HG02870 (cell line): ENCODE measurements at regions not wholly inside any gene's neighbourhood (a gene's known extent, or its start where the extent isn't known, plus 50 kb on each side); places are given as distances from the start of the nearest gene placed in this dataset.

Experiments used
- ATAC-seq: cut with Tn5 transposase; IDR thresholded peaks from one replicate; pipeline ENCODE4 v1.9.1; 2021; ENCODE audit warnings: mild to moderate bottlenecking, moderate library complexity; ENCODE audit not compliant: unreplicated experiment

DNA sequence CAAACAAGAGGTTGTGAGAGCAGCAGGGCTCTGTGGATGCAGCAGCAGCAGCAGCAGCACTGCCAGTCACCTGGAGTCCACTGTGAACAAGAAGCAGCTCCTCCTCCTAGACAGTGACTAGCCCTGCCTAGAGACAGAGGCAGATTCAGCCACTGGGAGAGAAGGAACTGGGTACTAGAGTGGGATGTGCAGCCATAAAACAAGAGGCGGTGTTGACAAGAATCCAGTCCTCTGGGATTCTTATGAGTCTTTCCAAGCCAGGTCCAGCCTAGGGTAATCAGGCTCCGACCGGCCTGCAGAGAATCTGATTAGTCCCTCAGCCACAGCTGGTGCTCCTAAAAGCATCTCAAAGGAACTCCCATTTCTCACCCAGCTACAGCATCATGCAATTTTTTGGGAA, 83.9 kb upstream of the USP47 start:
- no peak for ATAC-seq

GRCh38 chr11:11756718-11757117, 85.1 kb upstream of the USP47 start:
- ATAC-seq = no peak

DNA sequence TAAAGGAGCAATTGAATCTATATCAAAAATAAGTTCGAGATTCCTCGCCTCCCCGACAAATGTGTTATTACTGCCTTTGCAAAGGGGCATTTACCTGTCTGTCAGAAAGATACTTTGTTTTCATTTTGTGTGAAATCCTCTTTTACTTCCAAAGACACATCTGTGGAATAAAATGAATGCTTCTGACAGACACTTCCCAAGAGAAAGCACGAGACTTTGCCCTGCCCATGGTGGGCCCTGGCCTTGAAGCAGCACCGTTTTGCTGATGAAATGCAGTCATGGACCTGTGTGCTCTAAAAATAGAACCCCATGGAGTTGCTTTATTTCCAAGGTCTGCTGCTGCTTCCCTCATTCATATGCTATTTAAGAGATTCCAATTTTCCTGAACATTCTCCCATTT, 85.9 kb upstream of the USP47 start:
- ATAC-seq = no peak

DNA sequence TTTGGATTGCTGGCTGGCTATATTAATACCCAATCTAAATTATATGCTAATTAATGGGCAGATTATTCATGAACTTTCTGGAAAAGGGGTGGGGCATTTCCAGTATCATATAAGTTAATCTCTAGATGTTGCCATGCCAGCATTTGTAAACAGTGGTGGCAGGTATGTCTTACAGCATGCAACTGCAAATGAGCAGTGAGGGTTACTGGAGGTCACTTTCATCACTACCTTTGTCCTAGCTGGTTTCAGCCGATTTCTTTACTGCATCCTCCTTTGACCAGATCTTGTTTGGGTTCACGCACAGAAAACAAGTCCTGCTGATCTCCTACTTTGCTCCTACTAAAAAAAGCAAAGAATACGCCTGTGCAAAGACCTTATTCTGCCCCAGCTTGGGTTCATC, 89.1 kb upstream of the USP47 start:
- no peak for ATAC-seq

- ATAC-seq = no peak
These were observed 91.5 kb upstream of the USP47 start for GRCh38 chr11:11750017-11750878.

GRCh38 chr11:11748706-11749365, 92.9 kb upstream of the USP47 start:
- no peak for ATAC-seq

- ATAC-seq = no peak
These were observed 94.2 kb upstream of the USP47 start for GRCh38 chr11:11747570-11747969.

DNA sequence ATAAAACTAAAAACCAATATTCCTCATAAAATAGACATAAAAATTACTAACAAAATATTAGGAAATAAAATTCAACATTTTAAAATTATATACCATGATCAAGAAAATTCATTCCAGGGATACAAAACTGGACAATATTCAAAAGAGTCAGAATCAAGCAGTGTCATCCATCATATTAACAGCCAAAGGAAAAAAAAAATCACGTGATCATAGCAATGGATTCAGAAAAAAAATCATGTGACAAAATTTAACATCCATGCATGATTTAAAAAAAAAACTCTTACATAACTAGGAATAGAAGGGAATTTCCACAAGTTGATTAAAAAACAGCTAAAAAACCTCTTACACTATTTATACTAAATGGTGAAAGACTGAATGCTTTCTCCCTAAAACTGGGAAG, 95.3 kb upstream of the USP47 start:
- no peak for ATAC-seq

DNA sequence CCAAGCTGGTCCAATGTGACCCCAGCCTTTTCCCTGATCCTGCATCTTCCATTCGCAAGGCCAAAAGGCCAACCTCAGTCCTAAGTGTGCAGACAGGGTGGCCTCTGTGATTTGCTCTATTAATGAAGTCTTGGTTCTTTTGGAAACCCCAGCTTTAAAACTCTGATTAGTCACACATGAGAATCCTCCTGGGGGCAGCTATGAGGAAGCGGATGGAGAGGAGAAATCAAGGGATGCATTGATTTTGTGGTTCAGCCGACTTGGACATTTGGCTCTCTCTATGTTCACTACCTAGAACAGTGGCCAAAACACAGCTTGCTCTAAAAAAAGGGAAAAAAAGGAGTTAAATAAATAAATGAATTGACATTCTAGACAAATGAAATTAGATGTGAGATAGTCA, 98.6 kb upstream of the USP47 start:
- no peak for ATAC-seq

DNA sequence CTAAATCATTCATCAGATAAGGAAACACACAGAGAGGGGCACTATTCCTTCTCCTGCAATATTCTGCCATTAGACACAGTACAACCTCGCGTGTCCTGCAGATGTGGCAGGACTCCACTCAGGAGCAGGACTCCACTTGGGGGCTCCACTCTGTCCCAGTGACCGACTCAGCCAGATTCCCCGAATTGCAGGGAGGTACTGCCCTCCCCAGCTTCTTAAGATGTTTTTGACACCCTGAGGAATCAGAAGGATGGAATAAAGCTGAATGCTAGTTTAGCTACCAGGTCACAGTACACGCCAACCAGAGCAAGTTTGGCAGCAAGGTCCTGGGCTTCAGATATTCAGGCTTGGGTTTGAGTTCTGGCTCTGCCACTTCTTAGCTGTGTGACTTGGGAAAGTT, 99.3 kb upstream of the USP47 start:
- no peak for ATAC-seq

- ATAC-seq = no peak
These were observed 100.9 kb upstream of the USP47 start for GRCh38 chr11:11740836-11741235.

- ATAC-seq = no peak
These were observed 101.6 kb upstream of the USP47 start for GRCh38 chr11:11740073-11740702.

DNA sequence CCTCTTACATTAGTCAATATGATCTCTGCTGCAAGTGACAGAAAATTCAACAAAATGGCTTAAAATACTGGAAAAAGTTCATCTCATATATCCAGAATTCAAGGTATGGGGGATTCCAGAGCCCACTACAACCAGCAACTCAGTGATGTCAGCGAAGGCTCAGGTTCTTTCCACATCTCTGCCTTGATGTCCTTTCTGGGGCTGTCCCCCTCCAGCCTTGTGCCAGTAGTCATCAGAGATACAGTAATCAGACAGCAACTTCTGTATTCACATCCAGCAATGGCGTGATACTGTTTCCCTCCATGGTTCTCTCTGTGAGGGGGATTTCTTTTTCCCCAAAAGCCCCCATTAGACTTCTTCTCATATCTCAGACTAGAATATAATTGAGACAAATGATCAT, 103.4 kb upstream of the USP47 start:
- no peak for ATAC-seq

- ATAC-seq = no peak
These were observed 106.2 kb upstream of the USP47 start for GRCh38 chr11:11735586-11735985.

- no peak for ATAC-seq
These were observed 108.5 kb upstream of the USP47 start for GRCh38 chr11:11733246-11733747.

DNA sequence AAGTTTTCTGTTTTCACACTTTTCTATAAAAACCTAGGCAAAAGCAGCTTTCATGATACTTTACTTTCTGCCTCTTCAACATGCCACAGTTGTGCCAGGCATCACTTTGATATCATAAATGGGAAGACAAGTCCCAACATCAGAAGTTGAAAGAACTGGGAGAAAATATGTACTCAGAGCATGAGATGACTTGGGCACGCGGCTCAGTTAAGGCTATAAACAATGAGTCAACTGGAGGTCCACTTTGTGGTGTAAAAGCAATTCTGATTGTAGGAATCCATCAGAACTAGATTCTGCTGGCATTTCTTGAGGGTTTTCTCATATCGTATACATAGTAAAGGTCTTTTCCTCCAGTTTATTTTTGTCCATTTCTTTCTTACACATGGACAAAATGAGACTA, 109.7 kb upstream of the USP47 start:
- no peak for ATAC-seq

GRCh38 chr11:11731311-11732083, 109.7 kb upstream of the GALNT18 start:
- no peak for ATAC-seq

DNA sequence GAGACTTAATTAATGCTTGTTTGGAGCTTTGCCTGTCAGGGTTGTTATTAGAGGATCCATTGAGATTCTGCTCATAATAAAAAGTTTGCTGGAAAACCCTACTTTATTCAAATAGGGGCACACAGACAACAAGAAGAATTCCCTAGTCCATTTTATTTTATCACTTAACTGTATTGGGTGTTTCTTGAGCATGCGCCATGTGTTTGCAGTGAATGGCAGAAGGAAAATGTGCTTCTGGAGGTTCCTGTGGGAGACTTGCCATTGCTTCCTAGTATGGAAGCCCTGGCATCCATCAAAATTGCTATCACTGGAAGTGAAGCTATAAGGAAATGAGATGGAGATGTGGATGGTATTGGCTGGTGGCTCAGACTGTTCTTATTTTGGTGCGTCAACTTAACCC, 106.6 kb upstream of the GALNT18 start:
- no peak for ATAC-seq

DNA sequence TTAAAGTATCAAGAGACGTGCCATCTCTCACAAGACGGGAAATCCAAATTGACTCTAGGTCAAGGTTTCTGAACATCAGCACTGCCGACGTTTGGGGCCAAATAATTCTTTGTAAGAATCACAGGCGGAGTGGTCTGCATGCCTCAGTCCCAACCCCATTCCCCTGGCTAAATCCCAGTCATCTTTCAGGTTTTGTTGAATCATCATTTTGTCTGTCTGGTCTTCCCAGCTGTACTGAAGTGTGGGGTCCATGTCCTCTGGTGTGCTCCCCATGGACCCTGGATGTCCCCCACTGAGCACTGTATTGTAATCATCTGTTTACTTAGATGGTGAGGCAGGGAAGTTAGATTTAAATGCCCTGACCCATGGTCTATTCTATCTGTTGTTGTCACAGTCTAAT, 103.6 kb upstream of the GALNT18 start:
- no peak for ATAC-seq

DNA sequence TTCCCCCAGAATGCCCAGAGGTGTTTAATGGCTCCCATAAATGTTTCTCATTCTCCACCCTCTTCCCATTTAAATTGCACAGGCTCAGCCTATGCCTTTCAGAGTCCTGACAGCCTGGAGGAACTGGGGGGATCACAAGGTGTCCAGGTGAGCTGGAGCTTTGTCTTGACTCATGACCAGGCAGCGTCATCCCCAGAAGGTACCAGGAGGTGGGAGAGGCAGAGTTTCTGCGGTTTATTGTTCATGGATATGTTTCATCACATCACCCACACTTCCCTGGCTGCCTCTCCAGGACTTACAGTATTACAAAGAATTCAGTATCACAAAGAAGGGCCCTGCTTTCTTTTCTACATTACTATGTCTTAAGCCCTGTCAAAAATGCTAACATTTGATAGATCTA, 103.2 kb upstream of the GALNT18 start:
- ATAC-seq = no peak

DNA sequence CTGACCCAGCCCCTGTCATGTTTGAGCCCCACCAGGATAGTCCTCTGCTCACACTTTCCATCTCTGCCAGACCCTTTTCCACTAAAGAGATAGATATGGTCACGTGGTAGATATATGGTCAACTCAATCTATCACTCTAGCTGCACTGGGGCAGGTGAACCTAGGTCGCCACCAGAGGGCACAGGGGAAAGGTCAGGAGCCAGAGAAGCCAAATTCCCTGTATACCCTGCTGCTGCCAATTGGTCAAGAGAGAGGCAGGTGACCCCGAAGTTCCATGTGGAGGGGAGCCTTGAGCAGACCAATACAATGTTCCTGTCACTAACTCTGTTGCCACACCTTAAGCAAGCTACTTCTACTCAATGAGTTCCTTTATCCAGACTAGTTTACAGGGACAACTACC, 101.1 kb upstream of the GALNT18 start:
- ATAC-seq = no peak
